ENCODE measurements at regions not wholly inside any gene's neighbourhood (a gene's known extent, or its start where the extent isn't known, plus 50 kb on each side); places are given as distances from the start of the nearest gene placed in this dataset.

DNA sequence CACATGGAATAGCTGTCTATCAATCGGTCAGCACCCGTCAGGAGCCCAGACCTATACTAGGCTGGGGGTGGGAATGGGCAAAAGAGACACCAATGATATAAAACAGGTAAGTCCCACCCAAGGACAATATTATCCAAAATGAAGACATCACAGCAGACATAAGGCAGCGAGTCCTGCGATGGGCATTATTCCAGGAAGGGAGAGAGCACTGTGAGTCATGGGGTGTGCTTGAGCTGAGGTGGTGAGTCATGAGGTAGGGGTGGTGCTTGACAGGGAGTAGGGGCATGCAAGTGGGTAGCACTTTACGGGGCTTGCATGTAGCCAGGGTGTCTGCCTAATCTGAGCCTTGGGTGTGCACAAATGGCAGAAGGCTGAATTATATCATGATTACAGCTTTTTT, 605.0 kb upstream of the CADM1 start:
- no peaks in the 10 kb centered on the region for H3K79me2 ChIP-seq (replicated peaks; ENCODE audit: insufficient read depth)
- H3K4me1 Mint-ChIP-seq = peaks cover 15% of the 10 kb centered on the region
- peaks cover 4% of the 10 kb centered on the region; the same call in 2 of the 3 replicates for H3K36me3 Mint-ChIP-seq (ENCODE audit: low read depth)
- no peak for TF ChIP-seq STAT1 (IDR thresholded peaks at IDR 0.05; ENCODE audit: unreplicated experiment)
- no peak for TF ChIP-seq EZH2 (IDR thresholded peaks at IDR 0.05; ENCODE audit: low read depth, unreplicated experiment)
- no peak for TF ChIP-seq ZNF331 (CRISPR knock-in tag; IDR thresholded peaks at IDR 0.05; ENCODE audit: low read depth)
- TF ChIP-seq, protein P1, sequence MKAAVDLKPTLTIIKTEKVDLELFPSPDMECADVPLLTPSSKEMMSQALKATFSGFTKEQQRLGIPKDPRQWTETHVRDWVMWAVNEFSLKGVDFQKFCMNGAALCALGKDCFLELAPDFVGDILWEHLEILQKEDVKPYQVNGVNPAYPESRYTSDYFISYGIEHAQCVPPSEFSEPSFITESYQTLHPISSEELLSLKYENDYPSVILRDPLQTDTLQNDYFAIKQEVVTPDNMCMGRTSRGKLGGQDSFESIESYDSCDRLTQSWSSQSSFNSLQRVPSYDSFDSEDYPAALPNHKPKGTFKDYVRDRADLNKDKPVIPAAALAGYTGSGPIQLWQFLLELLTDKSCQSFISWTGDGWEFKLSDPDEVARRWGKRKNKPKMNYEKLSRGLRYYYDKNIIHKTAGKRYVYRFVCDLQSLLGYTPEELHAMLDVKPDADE (IDR thresholded peaks at IDR 0.05) = no peak
- H3F3A ChIP-seq (replicated peaks; ENCODE audit: low read depth) = no peaks in the 10 kb centered on the region
- H2AFZ ChIP-seq = no peak overlapping the region
- peaks cover 68% of the 10 kb centered on the region for H3K27me3 ChIP-seq (ENCODE audit: insufficient read depth)
- H4K20me1 ChIP-seq (replicated peaks; ENCODE audit: insufficient read depth) = peaks cover 6% of the 10 kb centered on the region
- H3K4me1 ChIP-seq (ENCODE audit: insufficient read depth) = peaks cover 18% of the 10 kb centered on the region
- H3K36me3 ChIP-seq (ENCODE audit: insufficient read depth) = no peaks in the 10 kb centered on the region
- peaks cover 79% of the 10 kb centered on the region for H3K27me3 Mint-ChIP-seq (ENCODE audit: insufficient read depth, low read depth, poor library complexity)
- no peak overlapping the region for H3K4me3 Mint-ChIP-seq
- ATAC-seq (no peak), DNase-seq (ENCODE audit: low spot score) (no peak)
- H3K4me3 ChIP-seq = no peak overlapping the region
- H3K27ac ChIP-seq (ENCODE audit: low read depth) = no peak overlapping the region
- peaks cover 5% of the 10 kb centered on the region; the same call in 1 of the 2 replicates for H3K9me2 ChIP-seq (ENCODE audit: insufficient read depth)
- H3K27ac Mint-ChIP-seq = no peak overlapping the region
- no peak overlapping the region for H3K4me2 ChIP-seq
- H3K9me3 Mint-ChIP-seq = peaks cover 7% of the 10 kb centered on the region; the same call in 2 of the 3 replicates

DNA sequence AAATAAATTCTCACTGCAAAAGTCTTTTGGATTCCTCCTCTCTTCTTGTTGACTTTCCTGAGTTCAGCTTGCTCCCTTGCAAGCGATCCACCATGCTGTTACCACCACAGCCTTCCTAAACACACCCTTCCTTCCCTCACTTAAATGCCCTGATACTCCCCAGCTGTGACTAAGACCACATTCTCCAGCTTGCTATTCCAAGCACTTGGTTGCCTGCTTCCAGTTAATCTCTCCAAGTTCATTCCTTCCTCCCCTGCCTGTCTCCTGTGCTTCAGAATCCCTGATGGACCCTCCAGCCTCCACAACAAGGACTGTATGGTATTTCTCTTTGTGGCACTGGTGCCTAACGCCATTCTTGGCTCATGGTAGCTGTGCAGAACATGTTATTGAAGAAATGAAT, 603.9 kb upstream of the CADM1 start:
- Histone ChIP-seq H3K79me2 (replicated peaks; ENCODE audit: insufficient read depth) (no peaks in the 10 kb centered on the region), H3K4me3 (no peak overlapping the region), H2AFZ (no peak overlapping the region), H3K27me3 (ENCODE audit: insufficient read depth) (peaks cover 70% of the 10 kb centered on the region), H3K36me3 (ENCODE audit: insufficient read depth) (no peaks in the 10 kb centered on the region), H3K9me2 (ENCODE audit: insufficient read depth) (peaks cover 5% of the 10 kb centered on the region; the same call in 1 of the 2 replicates), H4K20me1 (replicated peaks; ENCODE audit: insufficient read depth) (peaks cover 6% of the 10 kb centered on the region), H3F3A (replicated peaks; ENCODE audit: low read depth) (no peaks in the 10 kb centered on the region), H3K4me1 (ENCODE audit: insufficient read depth) (peaks cover 18% of the 10 kb centered on the region), H3K27ac (ENCODE audit: low read depth) (no peak overlapping the region), H3K4me2 (no peak overlapping the region)
- DNase-seq (ENCODE audit: low spot score) = no peak
- Mint-ChIP-seq H3K27me3 (ENCODE audit: insufficient read depth, low read depth, poor library complexity) (peaks cover 78% of the 10 kb centered on the region), H3K27ac (no peak overlapping the region), H3K9me3 (0 out of 3 replicates have a peak, but pooled peaks cover 1% of the 10 kb centered on the region), H3K4me3 (no peak overlapping the region), H3K4me1 (peaks cover 15% of the 10 kb centered on the region), H3K36me3 (ENCODE audit: low read depth) (no peaks in the 10 kb centered on the region)
- no peak for ATAC-seq
- TF ChIP-seq, protein P2, sequence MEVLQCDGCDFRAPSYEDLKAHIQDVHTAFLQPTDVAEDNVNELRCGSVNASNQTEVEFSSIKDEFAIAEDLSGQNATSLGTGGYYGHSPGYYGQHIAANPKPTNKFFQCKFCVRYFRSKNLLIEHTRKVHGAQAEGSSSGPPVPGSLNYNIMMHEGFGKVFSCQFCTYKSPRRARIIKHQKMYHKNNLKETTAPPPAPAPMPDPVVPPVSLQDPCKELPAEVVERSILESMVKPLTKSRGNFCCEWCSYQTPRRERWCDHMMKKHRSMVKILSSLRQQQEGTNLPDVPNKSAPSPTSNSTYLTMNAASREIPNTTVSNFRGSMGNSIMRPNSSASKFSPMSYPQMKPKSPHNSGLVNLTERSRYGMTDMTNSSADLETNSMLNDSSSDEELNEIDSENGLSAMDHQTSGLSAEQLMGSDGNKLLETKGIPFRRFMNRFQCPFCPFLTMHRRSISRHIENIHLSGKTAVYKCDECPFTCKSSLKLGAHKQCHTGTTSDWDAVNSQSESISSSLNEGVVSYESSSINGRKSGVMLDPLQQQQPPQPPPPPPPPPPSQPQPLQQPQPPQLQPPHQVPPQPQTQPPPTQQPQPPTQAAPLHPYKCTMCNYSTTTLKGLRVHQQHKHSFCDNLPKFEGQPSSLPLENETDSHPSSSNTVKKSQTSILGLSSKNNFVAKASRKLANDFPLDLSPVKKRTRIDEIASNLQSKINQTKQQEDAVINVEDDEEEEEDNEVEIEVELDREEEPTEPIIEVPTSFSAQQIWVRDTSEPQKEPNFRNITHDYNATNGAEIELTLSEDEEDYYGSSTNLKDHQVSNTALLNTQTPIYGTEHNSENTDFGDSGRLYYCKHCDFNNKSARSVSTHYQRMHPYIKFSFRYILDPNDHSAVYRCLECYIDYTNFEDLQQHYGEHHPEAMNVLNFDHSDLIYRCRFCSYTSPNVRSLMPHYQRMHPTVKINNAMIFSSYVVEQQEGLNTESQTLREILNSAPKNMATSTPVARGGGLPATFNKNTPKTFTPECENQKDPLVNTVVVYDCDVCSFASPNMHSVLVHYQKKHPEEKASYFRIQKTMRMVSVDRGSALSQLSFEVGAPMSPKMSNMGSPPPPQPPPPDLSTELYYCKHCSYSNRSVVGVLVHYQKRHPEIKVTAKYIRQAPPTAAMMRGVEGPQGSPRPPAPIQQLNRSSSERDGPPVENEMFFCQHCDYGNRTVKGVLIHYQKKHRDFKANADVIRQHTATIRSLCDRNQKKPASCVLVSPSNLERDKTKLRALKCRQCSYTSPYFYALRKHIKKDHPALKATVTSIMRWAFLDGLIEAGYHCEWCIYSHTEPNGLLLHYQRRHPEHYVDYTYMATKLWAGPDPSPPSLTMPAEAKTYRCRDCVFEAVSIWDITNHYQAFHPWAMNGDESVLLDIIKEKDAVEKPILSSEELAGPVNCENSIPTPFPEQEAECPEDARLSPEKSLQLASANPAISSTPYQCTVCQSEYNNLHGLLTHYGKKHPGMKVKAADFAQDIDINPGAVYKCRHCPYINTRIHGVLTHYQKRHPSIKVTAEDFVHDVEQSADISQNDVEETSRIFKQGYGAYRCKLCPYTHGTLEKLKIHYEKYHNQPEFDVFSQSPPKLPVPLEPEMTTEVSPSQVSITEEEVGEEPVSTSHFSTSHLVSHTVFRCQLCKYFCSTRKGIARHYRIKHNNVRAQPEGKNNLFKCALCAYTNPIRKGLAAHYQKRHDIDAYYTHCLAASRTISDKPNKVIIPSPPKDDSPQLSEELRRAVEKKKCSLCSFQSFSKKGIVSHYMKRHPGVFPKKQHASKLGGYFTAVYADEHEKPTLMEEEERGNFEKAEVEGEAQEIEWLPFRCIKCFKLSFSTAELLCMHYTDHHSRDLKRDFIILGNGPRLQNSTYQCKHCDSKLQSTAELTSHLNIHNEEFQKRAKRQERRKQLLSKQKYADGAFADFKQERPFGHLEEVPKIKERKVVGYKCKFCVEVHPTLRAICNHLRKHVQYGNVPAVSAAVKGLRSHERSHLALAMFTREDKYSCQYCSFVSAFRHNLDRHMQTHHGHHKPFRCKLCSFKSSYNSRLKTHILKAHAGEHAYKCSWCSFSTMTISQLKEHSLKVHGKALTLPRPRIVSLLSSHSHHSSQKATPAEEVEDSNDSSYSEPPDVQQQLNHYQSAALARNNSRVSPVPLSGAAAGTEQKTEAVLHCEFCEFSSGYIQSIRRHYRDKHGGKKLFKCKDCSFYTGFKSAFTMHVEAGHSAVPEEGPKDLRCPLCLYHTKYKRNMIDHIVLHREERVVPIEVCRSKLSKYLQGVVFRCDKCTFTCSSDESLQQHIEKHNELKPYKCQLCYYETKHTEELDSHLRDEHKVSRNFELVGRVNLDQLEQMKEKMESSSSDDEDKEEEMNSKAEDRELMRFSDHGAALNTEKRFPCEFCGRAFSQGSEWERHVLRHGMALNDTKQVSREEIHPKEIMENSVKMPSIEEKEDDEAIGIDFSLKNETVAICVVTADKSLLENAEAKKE (CRISPR knock-in tag; IDR thresholded peaks at IDR 0.05) = no peak
- no peak for TF ChIP-seq NANOG (IDR thresholded peaks at IDR 0.05; ENCODE audit: borderline replicate concordance)
- TF ChIP-seq, protein P1 (IDR thresholded peaks at IDR 0.05) = no peak
- TF ChIP-seq EZH2phosphoT487 (IDR thresholded peaks at IDR 0.05; ENCODE audit: unreplicated experiment) = no peak
- TF ChIP-seq, protein P3, sequence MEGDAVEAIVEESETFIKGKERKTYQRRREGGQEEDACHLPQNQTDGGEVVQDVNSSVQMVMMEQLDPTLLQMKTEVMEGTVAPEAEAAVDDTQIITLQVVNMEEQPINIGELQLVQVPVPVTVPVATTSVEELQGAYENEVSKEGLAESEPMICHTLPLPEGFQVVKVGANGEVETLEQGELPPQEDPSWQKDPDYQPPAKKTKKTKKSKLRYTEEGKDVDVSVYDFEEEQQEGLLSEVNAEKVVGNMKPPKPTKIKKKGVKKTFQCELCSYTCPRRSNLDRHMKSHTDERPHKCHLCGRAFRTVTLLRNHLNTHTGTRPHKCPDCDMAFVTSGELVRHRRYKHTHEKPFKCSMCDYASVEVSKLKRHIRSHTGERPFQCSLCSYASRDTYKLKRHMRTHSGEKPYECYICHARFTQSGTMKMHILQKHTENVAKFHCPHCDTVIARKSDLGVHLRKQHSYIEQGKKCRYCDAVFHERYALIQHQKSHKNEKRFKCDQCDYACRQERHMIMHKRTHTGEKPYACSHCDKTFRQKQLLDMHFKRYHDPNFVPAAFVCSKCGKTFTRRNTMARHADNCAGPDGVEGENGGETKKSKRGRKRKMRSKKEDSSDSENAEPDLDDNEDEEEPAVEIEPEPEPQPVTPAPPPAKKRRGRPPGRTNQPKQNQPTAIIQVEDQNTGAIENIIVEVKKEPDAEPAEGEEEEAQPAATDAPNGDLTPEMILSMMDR (conservative IDR thresholded peaks at IDR 0.05; ENCODE audit: low read depth in 2 of 2) = no peak
